ENCODE measurements at regions not wholly inside any gene's neighbourhood (a gene's known extent, or its start where the extent isn't known, plus 50 kb on each side); places are given as distances from the start of the nearest gene placed in this dataset.
A peak's percentile ranks its signal among the peaks of the same experiment; 100 is the strongest.

GRCh38 chr18:76679945-76680344 lies 142.4 kb upstream of the ZNF236 start:
- DNase-seq = peak; percentile 34

- peak; percentile 40 for DNase-seq
Observed at GRCh38 chr18:76679259-76679658, 143.1 kb upstream of the ZNF236 start.

- DNase-seq = no peak
Observed at GRCh38 chr18:76678248-76678647, 144.1 kb upstream of the ZNF236 start.

- no peak for DNase-seq
Observed at GRCh38 chr18:76674596-76674995, 147.8 kb upstream of the ZNF236 start.

- no peak for DNase-seq
Observed at GRCh38 chr18:76673281-76674185, 148.8 kb upstream of the ZNF236 start.

GRCh38 chr18:76672627-76673026 lies 149.7 kb upstream of the ZNF236 start:
- no peak for DNase-seq

- DNase-seq = no peak
Observed at GRCh38 chr18:76670564-76671288, 151.6 kb upstream of the ZNF236 start.

- DNase-seq = no peak
Observed at GRCh38 chr18:76668546-76668945, 153.8 kb upstream of the ZNF236 start.

- DNase-seq = no peak
Observed at GRCh38 chr18:76668119-76668518, 154.2 kb upstream of the ZNF236 start.

- DNase-seq = no peak
Observed at GRCh38 chr18:76667603-76668002, 154.8 kb upstream of the ZNF236 start.

- no peak for DNase-seq
Observed at GRCh38 chr18:76662626-76663025, 159.7 kb upstream of the ZNF236 start.

- DNase-seq = no peak
Observed at GRCh38 chr18:76660571-76661192, 161.7 kb upstream of the ZNF236 start.

GRCh38 chr18:76658627-76659026 lies 163.6 kb upstream of the ZNF516 start:
- DNase-seq = no peak

GRCh38 chr18:76657911-76658470 lies 162.9 kb upstream of the ZNF516 start:
- no peak for DNase-seq

GRCh38 chr18:76656925-76657827 lies 162.1 kb upstream of the ZNF516 start:
- DNase-seq = no peak

- no peak for DNase-seq
Observed at GRCh38 chr18:76654577-76654976, 159.5 kb upstream of the ZNF516 start.

GRCh38 chr18:76647322-76647721 lies 152.3 kb upstream of the ZNF516 start:
- DNase-seq = no peak

- no peak for DNase-seq
Observed at GRCh38 chr18:76644580-76644979, 149.5 kb upstream of the ZNF516 start.

GRCh38 chr18:76643996-76644395 lies 149.0 kb upstream of the ZNF516 start:
- no peak for DNase-seq

- DNase-seq = no peak
Observed at GRCh38 chr18:76643199-76643598, 148.2 kb upstream of the ZNF516 start.

GRCh38 chr18:76640438-76640837 lies 145.4 kb upstream of the ZNF516 start:
- no peak for DNase-seq

GRCh38 chr18:76634564-76634963 lies 139.5 kb upstream of the ZNF516 start:
- DNase-seq = no peak
